ENCODE measurements at regions not wholly inside any gene's neighbourhood (a gene's known extent, or its start where the extent isn't known, plus 50 kb on each side); places are given as distances from the start of the nearest gene placed in this dataset.
"Not testable (repeated sequence)": the region's sequence is repeated elsewhere in the genome, so short reads cannot be mapped to it uniquely, and the experiment has no call there.

DNA sequence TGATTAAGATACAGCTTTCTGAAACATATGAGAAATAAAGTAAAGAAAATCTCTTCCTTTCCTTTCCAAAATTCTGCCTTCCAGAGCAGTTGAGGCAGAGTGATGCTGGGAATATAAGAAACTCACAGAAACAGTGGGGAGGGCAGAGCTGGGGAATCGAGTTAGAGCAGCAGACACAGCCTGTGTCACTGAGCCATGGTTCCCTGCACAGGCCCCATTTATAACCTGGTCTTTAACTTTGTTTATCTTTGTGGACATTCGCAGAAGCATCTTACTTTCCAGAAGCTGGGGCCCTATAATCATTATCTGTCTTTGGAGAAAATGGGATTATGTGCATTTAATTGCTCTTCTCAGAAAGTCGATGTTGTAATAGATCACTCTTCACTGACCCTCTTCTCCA lies 349.1 kb downstream of the SETD4 start:
- Mint-ChIP-seq H3K36me3 (no peaks in the 10 kb centered on the region), H3K4me3 (no peak overlapping the region), H3K27me3 (ENCODE audit: low read depth in 3 of 3) (peaks cover 3 to 6% (median 5%) of the 10 kb centered on the region in 3 donors), H3K9me3 (peaks cover 0 to 3% (median 0%) of the 10 kb centered on the region in 7 donors), H3K4me1 (no peaks in the 10 kb centered on the region), H3K27ac (no peak overlapping the region)
- TF ChIP-seq, protein P1, sequence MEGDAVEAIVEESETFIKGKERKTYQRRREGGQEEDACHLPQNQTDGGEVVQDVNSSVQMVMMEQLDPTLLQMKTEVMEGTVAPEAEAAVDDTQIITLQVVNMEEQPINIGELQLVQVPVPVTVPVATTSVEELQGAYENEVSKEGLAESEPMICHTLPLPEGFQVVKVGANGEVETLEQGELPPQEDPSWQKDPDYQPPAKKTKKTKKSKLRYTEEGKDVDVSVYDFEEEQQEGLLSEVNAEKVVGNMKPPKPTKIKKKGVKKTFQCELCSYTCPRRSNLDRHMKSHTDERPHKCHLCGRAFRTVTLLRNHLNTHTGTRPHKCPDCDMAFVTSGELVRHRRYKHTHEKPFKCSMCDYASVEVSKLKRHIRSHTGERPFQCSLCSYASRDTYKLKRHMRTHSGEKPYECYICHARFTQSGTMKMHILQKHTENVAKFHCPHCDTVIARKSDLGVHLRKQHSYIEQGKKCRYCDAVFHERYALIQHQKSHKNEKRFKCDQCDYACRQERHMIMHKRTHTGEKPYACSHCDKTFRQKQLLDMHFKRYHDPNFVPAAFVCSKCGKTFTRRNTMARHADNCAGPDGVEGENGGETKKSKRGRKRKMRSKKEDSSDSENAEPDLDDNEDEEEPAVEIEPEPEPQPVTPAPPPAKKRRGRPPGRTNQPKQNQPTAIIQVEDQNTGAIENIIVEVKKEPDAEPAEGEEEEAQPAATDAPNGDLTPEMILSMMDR (IDR thresholded peaks at IDR 0.05), result no peak
- no peaks in the 10 kb centered on the region for H4K20me1 ChIP-seq (ENCODE audit: insufficient read depth, low read length)
- H3K27ac ChIP-seq (ENCODE audit: low read depth in 1 of 2, low read length in 2 of 2), result no peak overlapping the region
- no peak overlapping the region for H3K9ac ChIP-seq (ENCODE audit: insufficient read depth, low read length, poor library complexity, severe bottlenecking)
- no peak overlapping the region for H3K4me3 ChIP-seq (replicated peaks in 1 of 3; ENCODE audit: low read depth in 2 of 3, low read length in 3 of 3)
- no peaks in the 10 kb centered on the region for H3K4me1 ChIP-seq (ENCODE audit: control insufficient read depth in 1 of 2, insufficient read depth in 2 of 2, low read length in 2 of 2)
- intact Hi-C loops (cut with micrococcal nuclease), result no loop called here
- H3K9me3 ChIP-seq (replicated peaks in 1 of 2; ENCODE audit: control insufficient read depth in 1 of 2, insufficient read depth in 1 of 2, low read length in 2 of 2), result no peaks in the 10 kb centered on the region
- no peaks in the 10 kb centered on the region for H3K36me3 ChIP-seq (replicated peaks in 1 of 2; ENCODE audit: control insufficient read depth in 1 of 2, insufficient read depth in 2 of 2, low read length in 2 of 2)
- no peak overlapping the region for H2AFZ ChIP-seq (ENCODE audit: insufficient read depth, low read depth, low read length, poor library complexity, severe bottlenecking)
- no peaks in the 10 kb centered on the region for H3K79me2 ChIP-seq (ENCODE audit: insufficient read depth, low read length)
- H3K27me3 ChIP-seq (ENCODE audit: control insufficient read depth in 2 of 2, insufficient read depth in 2 of 2, low read length in 2 of 2), result peaks cover 0 to 2% of the 10 kb centered on the region in 2 donors
- WGBS (ENCODE audit: insufficient coverage), result 78% methylated on average over 1 of the region's 3 CpGs
- no peak overlapping the region for H3K4me2 ChIP-seq (replicated peaks; ENCODE audit: extremely low read depth, low read length, poor library complexity, severe bottlenecking)
- DNase-seq, result no peak

DNA sequence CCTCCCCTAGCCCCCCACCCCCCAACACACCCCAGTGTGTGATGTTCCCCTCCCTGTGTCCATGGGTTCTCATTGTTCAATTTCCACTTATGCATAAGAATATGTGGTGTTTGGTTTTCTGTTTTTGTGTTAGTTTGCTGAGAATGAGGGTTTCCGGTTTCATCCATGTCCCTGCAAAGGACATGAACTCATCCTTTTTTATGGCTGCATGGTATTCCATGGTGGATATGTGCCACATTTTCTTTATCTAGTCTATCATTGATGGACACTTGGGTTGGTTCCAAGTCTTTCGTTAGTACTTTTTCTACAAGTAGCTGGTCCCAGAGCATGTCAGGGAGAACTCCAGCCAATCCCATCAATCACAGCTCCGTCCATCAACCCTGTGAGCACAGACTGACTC lies 350.3 kb downstream of the SETD4 start:
- H3K79me2 ChIP-seq (ENCODE audit: insufficient read depth, low read length); H3K9me3 ChIP-seq (replicated peaks in 1 of 2; ENCODE audit: control insufficient read depth in 1 of 2, insufficient read depth in 1 of 2, low read length in 2 of 2); H3K4me1 Mint-ChIP-seq; H2AFZ ChIP-seq (ENCODE audit: insufficient read depth, low read depth, low read length, poor library complexity, severe bottlenecking); DNase-seq; intact Hi-C loops (cut with micrococcal nuclease); H3K4me2 ChIP-seq (replicated peaks; ENCODE audit: extremely low read depth, low read length, poor library complexity, severe bottlenecking); H3K36me3 Mint-ChIP-seq; H3K27me3 ChIP-seq (ENCODE audit: control insufficient read depth in 2 of 2, insufficient read depth in 2 of 2, low read length in 2 of 2); H3K36me3 ChIP-seq (replicated peaks in 1 of 2; ENCODE audit: control insufficient read depth in 1 of 2, insufficient read depth in 2 of 2, low read length in 2 of 2); H3K4me3 Mint-ChIP-seq; H3K4me1 ChIP-seq (ENCODE audit: control insufficient read depth in 1 of 2, insufficient read depth in 2 of 2, low read length in 2 of 2); H3K9me3 Mint-ChIP-seq; H3K4me3 ChIP-seq (replicated peaks in 1 of 3; ENCODE audit: low read depth in 2 of 3, low read length in 3 of 3); H3K27ac Mint-ChIP-seq; H3K27ac ChIP-seq (ENCODE audit: low read depth in 1 of 2, low read length in 2 of 2); H4K20me1 ChIP-seq (ENCODE audit: insufficient read depth, low read length); H3K9ac ChIP-seq (ENCODE audit: insufficient read depth, low read length, poor library complexity, severe bottlenecking): not testable (repeated sequence)
- H3K27me3 Mint-ChIP-seq (ENCODE audit: low read depth in 3 of 3), result peaks cover 4 to 11% (median 6%) of the 10 kb centered on the region in 3 donors
- 100% methylated on average over 1 of the region's 3 CpGs for WGBS (ENCODE audit: insufficient coverage)

Data from CD14-positive monocyte (primary cell).